GM18519 (cell line): ENCODE measurements at regions not wholly inside any gene's neighbourhood (a gene's known extent, or its start where the extent isn't known, plus 50 kb on each side); places are given as distances from the start of the nearest gene placed in this dataset.
"Not testable (repeated sequence)": the region's sequence is repeated elsewhere in the genome, so short reads cannot be mapped to it uniquely, and the experiment has no call there.

ENCODE experiments used
- ATAC-seq: cut with Tn5 transposase; IDR thresholded peaks from one replicate; pipeline ENCODE4 v1.9.1; 2021; ENCODE audit warnings: mild to moderate bottlenecking, moderate library complexity; ENCODE audit not compliant: unreplicated experiment, low FRiP score

- no peak for ATAC-seq
Observed at GRCh38 chr6:74733830-74734620, 471.8 kb downstream of the COL12A1 start.

DNA sequence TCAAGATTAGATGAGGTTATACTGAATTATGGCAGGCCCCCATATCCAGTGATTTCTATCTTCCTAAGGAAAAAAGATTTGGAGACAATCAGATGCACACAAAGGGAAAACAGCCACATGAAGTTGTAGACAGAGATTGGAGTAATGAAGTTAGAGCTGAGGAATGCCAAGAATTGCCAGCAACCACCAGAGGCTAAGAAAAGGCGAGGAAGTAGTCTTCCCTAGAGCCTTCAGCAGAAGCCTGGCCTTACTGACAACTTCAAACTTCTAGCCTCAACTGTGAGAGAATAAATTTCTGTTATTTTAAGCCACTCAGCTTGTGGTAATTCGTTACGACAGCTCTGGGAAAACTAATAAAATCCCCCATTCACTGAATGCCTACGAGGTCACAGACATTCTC is 473.9 kb downstream of the COL12A1 start:
- no peak for ATAC-seq

DNA sequence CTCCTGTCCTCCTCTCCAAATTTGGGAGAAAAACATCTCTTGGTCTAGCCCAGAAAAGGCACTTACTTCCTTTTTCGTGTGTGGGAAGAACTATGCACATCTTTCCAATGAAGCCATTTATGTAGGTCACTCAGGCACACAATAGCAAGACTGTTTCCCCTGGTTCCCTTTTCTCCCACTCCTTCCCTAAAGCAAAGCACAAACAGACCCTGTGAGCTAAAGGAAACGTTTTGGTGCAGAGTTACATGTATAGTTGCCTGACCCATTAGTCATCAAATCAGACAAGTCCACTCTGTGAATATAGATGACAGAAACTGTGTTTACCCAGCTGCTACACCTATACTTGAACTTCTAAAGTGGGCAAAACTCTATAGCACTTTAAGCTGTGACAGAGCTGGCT is 474.6 kb downstream of the COL12A1 start:
- no peak for ATAC-seq

- ATAC-seq, result no peak
Observed at GRCh38 chr6:74720923-74721322, 484.9 kb downstream of the COL12A1 start.

DNA sequence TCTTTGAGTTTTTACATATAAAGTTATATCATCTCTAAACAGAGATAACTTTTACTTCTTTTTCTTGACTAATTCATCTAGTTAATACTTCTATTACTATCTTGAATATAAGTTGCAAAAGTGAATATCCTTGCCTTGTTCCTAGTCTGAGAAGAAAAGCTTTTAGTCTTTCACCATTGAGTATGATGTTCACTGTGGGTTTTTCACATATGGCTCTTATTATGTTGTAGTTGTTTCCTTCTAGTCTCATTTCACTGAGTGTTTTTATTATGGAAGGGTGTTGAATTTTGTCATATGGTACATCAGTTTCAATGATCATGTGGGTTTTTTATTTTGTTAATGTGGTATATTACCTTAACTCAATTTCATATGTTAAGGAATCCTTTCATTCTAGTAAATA is 488.3 kb downstream of the COL12A1 start:
- ATAC-seq, result no peak

DNA sequence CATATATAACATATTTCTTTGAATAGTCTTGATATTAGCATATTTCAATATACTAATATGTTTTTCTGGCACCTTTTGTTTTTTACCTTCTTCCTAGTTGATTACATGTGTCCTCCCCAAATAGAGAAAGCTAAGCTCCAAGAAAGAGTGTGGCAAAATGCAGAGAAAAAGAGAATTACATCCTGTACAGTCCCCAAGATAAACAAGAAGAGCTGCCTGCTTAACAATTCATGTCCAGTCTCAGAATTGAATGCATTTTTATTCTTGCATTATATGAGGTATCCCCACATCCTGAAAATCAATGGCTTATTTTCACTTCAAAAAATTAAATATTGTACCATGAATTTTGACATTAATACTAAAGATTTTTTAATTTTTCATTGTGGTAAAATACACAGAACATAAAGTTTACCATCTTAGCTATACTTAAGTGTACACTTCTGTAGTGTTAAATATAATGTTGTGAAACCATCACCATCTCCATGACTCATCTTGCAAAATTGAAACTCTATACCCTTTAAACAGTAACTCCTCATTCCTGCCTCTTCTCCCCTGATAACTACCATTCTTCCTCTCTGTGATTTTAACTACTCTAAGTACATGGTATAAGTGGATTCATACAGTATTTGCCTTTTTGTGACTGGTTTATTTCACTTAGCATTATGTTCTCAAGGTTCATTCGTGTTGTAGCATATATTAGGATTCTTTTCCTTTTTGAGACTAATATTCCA is 490.3 kb downstream of the COL12A1 start:
- ATAC-seq, result no peak

DNA sequence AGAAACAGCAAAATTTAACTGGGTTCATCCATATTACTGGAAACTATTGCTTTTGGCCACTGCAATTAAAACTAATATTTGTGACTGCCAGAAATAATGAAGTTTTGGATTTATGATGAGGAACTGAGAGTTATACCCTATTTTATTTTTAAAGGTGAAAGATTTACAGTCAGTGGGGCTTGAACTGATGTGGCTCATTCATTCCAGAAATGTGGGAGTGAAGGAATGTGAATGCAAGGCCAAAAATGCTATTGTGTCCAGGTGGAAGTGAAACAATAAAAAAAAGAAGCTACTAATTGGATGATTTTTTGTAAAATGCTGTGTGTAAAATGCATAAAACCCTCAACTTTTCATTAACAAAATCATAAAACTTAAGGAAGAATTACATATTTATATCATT is 491.9 kb downstream of the COL12A1 start:
- ATAC-seq, result no peak

- no peak for ATAC-seq
Observed at GRCh38 chr6:74705451-74705850, 500.4 kb downstream of the COL12A1 start.

DNA sequence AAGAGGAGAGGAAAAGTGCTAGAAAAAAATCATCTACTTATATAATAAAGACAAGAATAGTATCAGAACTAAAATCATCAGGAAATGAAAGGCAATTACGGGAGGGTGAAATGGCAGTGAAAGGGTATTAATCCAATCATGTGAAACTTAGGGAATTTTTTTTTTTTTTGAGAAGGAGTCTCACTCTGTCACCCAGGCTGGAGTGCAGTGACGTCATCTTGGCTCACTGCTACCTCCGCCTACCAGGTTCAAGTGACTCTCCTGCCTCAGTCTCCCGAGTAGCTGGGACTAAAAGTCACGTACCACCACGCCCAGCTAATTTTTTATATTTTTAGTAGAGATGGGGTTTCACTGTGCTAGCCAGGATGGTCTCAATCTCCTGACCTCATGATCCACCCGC is 501.3 kb downstream of the COL12A1 start:
- not testable (repeated sequence) for ATAC-seq

- no peak for ATAC-seq
Observed at GRCh38 chr6:74690365-74690764, 515.5 kb downstream of the COL12A1 start.

DNA sequence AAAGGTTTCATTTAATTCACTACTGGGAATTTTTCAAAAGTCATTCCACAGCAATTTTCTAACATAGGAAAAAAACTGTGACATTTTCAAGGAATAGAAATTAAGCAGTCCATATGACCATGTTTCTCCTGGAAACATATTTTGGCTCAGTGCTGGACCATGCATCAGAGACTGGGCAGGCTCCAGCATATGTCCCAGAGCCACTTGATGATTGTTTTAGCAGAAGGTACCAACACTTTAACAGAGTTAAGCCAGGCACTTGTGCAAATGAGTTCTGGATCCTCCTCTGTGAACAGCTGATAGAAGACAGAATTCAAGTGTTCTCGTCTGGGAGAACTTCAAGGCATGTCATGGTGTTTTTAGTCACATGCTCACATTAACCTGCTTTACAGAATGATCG is 516.3 kb downstream of the COL12A1 start:
- no peak for ATAC-seq

DNA sequence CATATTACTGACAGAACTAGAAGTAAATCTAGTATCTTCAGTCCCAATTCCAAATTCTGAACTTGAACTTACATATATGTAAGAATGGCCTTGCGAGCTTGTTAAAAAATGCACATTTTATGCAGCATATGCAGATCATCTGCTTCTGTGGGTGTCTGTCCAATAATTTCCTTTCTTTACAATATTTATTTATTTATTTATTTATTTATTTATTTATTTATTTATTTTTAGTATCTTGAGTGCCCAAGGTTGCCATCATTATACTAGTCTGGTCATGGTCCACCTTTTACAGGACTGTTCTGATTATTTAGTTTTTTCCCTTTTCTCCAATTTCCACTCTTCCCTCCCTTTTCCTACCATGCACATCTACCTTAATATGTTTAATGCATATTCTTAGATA is 528.4 kb downstream of the COL12A1 start:
- ATAC-seq, result no peak

- no peak for ATAC-seq
Observed at GRCh38 chr6:74676906-74677305, 528.9 kb downstream of the COL12A1 start.

GRCh38 chr6:74674377-74674776 is 531.5 kb downstream of the COL12A1 start:
- ATAC-seq, result no peak

GRCh38 chr6:74671558-74672025 is 534.3 kb downstream of the COL12A1 start:
- ATAC-seq, result no peak

DNA sequence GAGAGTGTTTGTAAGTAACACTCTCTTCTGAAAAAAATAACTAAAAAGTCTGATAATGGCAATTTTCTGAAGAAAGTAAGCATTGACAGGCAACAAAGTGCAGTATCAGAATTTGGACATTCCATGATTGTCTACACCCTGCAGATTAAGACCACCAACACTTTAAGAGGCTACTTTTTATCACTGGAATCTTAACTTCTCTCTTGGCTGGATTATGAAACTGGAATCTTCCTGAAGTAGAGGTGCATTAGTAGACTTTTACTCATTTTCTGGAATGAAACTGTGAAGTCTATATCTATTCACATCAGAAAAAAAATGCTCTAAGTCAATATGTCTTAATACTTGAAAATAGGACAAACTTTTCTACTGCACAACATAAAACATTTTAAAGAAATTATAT is 547.5 kb downstream of the COL12A1 start:
- ATAC-seq, result no peak

DNA sequence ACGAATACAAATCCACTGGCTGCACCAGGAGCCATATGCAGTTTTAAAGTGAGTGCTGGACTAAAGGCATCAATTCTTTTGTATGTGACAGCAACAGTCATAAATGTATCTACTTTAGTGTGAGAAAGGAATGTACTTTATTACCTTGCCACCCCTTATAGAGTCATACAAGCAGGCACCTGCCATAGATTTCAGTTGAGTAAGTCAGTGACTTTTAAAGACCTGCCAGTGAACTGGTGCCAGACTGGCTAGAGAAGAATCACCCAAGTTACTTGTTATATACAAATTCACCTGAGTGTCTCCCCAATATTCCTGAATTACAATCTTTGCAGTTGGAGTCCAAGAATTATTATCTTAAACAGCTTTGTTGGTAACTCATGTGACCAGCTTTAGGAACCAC is 547.9 kb downstream of the COL12A1 start:
- no peak for ATAC-seq

DNA sequence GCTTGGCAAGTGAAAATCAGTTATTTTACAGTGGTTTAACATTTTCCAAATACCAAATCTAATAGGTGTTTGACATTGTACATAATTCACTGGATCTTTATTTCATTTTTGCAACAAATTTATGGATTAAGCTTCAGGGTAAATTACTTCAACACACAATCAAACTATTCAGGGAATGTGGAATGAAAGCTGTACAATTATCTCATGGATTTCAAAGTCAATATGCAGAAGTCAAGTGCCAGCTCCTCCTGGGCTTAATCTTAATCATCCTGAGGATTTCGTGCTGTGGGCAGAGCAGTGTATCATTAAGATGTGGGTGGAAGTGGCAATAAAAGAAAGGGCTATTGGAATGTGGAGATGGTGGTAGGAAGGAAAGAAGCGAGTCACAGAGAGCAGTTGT is 548.8 kb downstream of the COL12A1 start:
- ATAC-seq, result no peak

DNA sequence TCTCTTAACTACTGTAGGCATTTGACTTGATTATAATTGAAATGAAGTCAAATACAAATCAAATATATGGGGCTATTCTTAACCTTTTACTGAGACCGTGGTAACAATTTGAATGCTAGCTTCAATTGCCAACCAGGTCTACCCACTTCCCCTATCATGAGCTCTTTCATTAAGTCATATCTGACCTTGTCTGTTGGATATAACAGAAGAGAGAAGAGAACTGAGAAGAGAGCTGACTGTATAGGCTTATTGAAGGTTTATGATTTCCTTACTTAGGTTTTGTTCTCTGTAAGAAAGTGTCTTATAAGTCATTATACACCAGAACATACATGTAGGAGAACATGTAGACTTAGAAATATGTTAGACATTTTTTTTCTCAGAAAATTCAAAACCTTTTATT is 549.4 kb downstream of the COL12A1 start:
- no peak for ATAC-seq

- ATAC-seq, result no peak
Observed at GRCh38 chr6:74654296-74654695, 551.6 kb downstream of the COL12A1 start.

- no peak for ATAC-seq
Observed at GRCh38 chr6:74651948-74652842, 553.7 kb downstream of the COL12A1 start.
